ENCODE measurements at regions not wholly inside any gene's neighbourhood (a gene's known extent, or its start where the extent isn't known, plus 50 kb on each side); places are given as distances from the start of the nearest gene placed in this dataset.

- TF ChIP-seq POLR2A (IDR thresholded peaks at IDR 0.05) (no peak), CTCF (IDR thresholded peaks at IDR 0.05) (no peak)
Measured at GRCh38 chrX:150165776-150166610, 197.1 kb upstream of the MAMLD1 start.
